Kasumi-1 (cell line): ENCODE measurements at regions not wholly inside any gene's neighbourhood (a gene's known extent, or its start where the extent isn't known, plus 50 kb on each side); places are given as distances from the start of the nearest gene placed in this dataset.

Source experiments
- DNase-seq, 2 experiments: peaks; one replicate each; lab custom pipeline; 2025; lab: John Stamatoyannopoulos, UW

DNA sequence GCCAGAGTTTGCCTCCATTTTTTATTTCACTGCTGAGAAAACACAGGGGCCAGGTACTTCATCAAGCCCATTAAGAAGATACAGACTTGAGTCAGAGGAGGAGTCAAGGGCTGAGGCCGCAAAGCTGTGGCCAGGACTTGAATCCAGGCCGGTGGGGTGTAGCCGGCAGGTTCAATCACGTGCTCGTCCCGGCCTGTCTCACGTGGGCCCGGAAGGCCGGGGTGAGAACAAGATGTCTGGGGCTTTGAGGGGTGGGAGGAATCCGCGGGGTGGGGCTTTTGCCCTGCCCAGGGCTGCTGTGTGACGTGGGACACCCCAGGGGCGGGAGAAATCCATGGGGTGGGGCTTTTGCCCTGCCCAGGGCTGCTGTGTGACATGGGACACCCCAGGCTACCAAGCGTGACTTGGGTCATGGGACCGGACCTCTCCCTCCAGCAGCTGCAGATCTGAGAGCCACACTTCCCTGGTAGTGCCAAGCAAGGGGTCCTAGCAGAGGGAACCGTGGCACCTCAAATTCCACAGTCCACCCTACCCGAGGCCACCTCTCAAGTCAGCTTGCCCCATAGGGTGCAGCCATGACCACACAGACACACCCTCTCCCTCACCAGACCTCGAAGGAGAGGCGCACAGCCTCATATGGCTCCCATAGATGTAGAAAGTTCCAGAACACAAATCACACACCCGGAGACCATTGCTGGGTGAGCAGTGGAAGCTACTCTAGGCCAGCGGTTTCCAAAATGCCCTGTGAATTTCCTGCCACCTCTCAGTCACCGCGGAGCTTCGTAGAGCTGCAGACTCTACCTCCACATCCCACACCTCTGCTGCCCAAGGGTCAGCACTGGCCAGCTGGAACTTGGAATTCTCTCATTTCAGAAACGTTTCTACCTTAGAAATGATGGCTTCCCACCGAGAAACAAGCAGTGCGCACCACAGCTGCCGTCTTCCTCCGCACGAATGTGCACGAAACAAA, 156.1 kb downstream of the DLL1 start:
- no peak for DNase-seq

DNA sequence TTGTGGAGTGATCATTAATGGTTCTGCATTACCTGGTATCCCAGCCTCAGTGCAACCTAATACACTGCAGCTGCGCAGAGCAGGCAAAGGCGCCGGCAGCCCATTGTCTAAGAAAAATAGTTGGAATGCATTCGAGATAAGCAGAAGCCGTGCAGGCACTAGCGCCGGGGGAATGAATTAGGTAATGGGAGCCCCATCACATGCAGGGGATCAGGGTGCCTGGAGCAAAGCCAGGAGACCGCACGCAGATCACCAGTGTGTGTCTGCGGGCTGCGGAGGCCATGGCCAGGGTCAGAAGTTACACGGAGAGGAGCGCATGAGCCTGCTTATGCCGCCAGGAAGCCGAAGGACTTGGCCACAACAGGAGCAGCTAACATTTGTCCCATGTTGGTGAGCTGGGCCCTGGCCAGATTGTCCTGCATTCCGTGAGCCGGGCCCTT, 156.8 kb downstream of the DLL1 start:
- DNase-seq: no peak

DNA sequence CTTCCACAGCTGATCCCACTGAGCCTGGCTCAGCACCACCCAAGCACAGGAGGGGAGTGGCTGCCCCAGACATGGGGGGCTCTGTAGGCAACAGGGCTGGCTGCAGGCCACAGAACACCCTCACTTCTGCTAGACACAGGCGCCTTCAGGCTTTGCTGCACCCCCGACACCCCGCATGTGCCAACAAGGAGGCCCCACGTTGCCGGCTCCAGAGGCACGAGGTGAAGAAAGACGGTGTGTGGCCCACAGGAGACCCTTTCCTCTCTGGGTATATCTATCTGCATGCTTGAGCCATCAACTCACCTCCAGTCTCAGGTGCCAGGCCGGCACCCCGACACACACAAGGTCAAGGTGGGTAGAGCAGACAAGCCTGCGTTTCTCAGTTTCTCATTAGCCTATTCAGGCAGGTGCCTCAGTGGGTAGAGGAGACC, 158.3 kb downstream of the DLL1 start:
- no peak for DNase-seq

DNA sequence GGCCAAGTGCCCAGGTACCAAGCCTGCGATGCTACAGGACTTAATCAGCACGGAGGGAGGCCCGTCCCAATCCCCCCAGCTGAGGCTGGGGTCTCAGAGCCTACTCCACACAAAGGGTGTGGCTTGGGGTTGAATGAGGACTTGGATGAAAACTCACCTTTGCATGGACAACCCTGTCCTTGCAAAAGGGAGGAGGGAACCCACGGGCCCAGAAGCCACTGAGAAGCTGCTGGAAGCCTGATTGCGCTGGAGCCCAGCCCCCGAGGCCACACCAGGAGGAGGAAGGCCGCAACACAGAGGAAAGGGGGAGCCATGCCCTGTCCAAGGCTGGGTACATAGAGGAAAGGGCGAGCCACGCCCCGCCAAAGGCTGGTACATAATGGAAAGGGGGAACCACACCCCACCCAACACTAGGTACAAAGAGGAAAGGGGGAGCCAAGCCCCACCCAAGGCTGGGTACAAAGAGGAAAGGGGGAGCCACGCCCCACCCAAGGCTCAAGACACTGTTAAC, 158.8 kb downstream of the DLL1 start:
- no peak for DNase-seq

- no peak for DNase-seq
These were observed 159.5 kb downstream of the DLL1 start for GRCh38 chr6:170131351-170131750.

- DNase-seq: no peak
These were observed 160.1 kb downstream of the DLL1 start for GRCh38 chr6:170130771-170131241.

GRCh38 chr6:170130201-170130621, 160.7 kb downstream of the DLL1 start:
- no peak for DNase-seq

DNA sequence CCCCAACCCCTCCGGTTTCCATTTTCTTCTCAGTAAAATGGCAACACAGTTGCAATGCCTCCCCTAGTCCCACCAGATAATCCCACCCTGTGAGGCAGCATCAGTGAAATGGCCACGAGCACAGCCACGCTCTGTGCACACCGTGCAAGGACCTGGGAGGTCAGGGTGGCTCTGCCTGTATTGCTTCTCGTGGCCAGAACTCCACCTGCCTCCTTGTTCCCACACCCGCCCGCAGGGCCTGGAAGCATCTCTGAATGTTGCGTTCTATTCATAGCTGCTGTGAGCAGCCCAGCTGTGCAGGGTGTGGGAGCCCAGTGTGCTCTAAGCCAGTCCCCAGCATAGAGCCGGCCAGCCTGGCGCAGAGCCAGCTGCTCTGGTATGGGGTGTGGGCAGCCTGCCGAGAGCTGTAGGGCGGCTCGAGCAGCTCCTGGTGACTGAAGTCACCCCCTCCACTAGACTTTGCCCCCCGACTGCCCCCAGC, 161.1 kb downstream of the DLL1 start:
- DNase-seq: no peak

- DNase-seq: no peak
These were observed 161.8 kb downstream of the DLL1 start for GRCh38 chr6:170128811-170129681.

GRCh38 chr6:170128346-170128745, 162.5 kb downstream of the DLL1 start:
- DNase-seq: no peak

DNA sequence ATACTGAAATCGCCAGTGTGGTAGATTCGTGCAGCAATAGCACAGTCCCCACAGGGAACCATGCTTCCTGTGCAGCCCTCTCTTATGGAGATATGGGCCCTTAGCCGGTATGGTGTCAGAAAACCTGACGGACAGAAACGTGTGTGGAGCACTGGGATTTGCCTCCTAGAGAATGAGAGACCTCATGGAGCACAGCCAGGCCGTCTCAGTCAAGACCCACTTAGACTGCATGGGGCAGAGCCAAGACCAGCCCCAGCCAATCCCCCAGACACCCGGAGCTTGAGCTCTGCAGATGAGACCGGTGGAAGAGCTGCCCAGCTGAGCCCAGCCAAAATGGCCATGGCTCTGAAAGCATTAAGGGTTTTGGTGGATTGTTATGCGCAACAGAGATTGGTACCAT, 163.7 kb downstream of the DLL1 start:
- DNase-seq: no peak

GRCh38 chr6:170125456-170126300, 165.2 kb downstream of the DLL1 start:
- no peak for DNase-seq

- no peak for DNase-seq
These were observed 166.0 kb downstream of the DLL1 start for GRCh38 chr6:170124836-170125235.

DNA sequence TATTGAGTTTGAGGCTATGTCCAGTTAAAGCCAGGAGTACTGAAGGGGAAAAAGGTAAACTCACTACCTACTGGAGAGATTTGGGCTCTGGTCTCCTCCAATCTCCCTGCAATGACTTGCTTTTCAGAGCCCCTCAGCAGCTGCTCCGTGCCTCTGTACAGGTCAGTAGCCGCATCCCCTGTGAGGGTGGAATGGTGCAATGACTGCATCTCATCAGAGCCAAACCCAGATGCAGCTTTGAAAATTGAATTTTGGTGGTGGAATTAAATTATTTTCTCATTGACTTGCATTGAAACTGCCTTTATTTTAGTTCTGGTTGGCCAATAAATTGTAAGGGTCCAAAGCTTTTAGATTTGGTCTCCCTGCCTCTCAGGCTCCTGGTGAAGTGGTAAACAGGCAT, 166.7 kb downstream of the DLL1 start:
- DNase-seq: no peak

GRCh38 chr6:170122651-170123050, 168.2 kb downstream of the DLL1 start:
- no peak for DNase-seq

DNA sequence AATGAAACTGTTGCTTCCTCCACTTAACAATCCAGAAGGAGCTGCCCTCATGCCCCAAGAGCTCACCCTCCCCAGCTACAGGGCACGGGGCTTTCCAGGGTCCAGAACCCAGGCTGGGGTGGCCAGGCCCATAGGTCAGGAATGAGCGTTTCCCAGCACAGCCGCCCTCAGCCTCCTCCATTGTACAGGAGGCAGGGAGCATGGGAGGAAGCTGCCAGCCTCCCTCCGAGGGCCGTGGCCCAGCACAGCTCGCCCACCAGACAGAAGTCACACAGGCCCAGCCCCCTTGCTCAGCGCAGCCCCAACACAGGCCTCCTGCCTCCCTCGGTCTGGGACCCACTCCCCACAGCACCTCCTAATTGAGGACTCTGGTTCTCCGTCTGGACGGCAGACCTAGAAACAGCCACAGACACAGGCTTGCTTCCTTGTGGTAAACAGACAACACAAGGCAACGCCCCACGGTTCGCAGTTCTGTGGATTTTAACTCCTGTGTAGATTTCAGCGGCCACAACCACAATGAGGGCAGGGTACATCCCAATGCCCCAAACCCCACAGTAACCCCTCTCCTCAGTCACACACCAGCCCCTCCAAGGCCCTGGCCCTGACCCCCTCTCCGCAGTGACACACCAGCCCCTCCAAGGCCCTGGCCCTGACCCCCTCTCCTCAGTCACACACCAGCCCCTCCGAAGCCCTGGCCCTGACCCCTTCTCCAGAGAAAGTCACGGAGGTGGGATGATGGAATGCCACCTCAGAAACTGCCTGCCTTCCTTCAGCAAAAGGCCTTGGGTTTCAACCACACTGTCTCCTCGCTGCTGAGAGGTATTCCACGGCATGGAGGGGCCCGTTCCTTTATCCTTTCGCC, 173.5 kb downstream of the DLL1 start:
- no peak for DNase-seq

DNA sequence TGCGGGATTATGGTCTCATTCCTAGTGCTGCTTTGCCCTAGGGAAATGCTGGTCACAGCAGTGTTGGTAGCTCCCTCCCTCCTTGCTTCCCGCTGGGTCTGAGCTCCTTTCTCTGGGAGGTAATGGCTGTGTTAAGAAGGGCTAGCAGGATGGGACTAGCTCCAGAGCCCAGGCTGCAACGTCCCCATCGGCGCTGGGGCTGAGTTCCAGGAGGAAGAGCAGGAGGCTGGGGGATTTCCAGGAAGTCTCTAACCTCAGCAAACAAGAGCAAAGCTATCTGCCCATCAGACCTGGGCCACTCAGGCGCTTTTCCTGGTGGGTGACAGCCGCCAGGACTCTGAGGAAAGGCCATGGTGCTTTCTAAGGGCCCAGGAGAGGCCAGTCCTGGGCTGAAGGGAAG, 174.2 kb downstream of the DLL1 start:
- DNase-seq: no peak

DNA sequence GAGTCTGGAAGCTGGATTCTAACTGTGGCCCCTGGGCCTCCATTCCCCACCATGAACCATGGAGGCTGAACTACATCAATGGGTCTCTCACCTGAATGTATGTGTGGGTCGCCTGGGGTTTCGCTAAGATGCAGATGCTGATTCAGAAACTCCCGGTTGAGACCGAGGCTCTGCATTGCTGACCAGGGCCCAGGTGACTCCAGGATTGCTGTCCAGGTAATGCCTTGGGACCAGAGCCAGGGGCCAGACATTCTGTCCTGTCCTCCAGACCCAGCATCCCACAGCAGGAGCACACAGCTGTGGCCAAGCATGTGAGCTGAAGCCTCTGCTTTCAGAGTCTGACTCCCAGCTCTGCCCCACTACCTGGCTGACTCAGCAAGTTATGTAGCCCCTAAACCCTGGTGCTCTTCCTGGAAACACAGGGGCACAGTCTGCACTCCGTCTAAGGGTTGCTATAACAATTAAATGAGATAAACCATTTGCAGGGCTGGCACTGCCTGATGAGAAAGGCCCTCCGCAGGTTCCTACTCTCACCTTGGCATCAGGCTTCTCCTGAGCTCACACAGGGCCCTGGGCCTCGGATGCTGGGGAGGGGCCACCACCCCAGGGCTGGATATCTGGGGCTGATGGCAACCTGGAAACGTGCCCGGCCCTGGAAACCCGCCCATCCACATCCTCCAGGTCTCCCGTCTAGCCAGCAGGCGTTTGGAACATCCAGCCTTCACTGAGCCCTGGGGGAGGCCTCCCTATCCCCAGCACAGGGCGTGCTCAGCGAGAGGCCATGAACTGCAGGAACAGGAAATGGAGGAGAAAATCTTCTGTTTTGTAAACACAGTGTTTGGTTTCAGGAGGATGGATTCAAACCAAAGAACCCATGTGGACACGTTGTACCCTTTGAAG, 175.7 kb downstream of the DLL1 start:
- DNase-seq: no peak
